Right atrium auricular region (tissue), 2 donors: ENCODE measurements at regions not wholly inside any gene's neighbourhood (a gene's known extent, or its start where the extent isn't known, plus 50 kb on each side); places are given as distances from the start of the nearest gene placed in this dataset.
A peak's percentile ranks its signal among the peaks of the same experiment; 100 is the strongest.

Experiments
- DNase-seq: peaks from one replicate; pipeline ENCODE4 v3.0.0-alpha.2; 2019; ENCODE audit warnings: low spot score
- H3K27ac ChIP-seq, 2 donors: fragments of 200-600 bp; sonication (generic); 1 replicate in 1 of 2; 2 replicates in 1 of 2; pipeline ENCODE4 v1.5.1; 2016 to 2019
- H3K27me3 ChIP-seq, 2 donors: fragments of 200-600 bp; sonication (generic); one replicate each; pipeline versions ENCODE4 v1.5.1 to v1.6.0; 2017 to 2019
- H3K36me3 ChIP-seq: fragments of 200-600 bp; sonication (generic); one replicate; pipeline ENCODE4 v1.5.1; 2016
- H3K4me1 ChIP-seq, 2 donors: fragments of 200-600 bp; sonication (generic); one replicate each; pipeline versions ENCODE4 v1.5.1 to v1.6.0; 2017 to 2019
- H3K4me3 ChIP-seq, 2 donors: fragments of 200-600 bp; sonication (generic); 1 replicate in 1 of 2; 2 replicates in 1 of 2; pipeline ENCODE4 v1.5.1; 2017 to 2019; ENCODE audit warnings: mild to moderate bottlenecking in 1 of 2, moderate library complexity in 1 of 2
- H3K9me3 ChIP-seq, 2 donors: fragments of 200-600 bp; sonication (generic); one replicate each; pipeline ENCODE4 v1.5.1; 2019
- TF ChIP-seq, protein P1 (sequence below), 2 donors: fragments of 200-600 bp; sonication (generic); IDR thresholded peaks; one replicate each; pipeline ENCODE4 v1.5.1; 2019; ENCODE audit warnings: antibody characterized with exemption in 2 of 2

DNA sequence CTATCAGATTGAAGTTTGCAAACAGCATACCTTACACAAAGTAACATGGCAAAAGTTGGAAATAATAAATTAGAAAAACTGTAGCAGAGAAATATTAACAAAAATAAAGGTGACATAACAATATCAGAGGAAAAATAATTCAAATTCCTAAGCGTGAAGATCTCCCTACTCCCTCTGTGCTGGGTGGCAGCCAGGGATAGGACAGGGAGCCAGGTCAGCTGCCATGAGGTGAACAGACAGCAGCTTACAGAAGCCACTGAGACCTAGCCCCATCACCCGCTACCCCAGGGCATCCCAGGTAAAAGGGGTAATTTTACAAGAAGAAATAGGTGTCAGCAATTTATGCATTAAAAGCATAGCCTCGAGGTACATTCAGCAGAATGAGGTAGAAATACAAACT, 423.8 kb upstream of the HS6ST1 start:
- H3K4me3 ChIP-seq = no peak overlapping the region

GRCh38 chr2:128745946-128746345, 427.3 kb upstream of the HS6ST1 start:
- H3K27me3 ChIP-seq = no peaks in the 10 kb centered on the region
- no peaks in the 10 kb centered on the region for H3K4me1 ChIP-seq
- TF ChIP-seq, protein P1, sequence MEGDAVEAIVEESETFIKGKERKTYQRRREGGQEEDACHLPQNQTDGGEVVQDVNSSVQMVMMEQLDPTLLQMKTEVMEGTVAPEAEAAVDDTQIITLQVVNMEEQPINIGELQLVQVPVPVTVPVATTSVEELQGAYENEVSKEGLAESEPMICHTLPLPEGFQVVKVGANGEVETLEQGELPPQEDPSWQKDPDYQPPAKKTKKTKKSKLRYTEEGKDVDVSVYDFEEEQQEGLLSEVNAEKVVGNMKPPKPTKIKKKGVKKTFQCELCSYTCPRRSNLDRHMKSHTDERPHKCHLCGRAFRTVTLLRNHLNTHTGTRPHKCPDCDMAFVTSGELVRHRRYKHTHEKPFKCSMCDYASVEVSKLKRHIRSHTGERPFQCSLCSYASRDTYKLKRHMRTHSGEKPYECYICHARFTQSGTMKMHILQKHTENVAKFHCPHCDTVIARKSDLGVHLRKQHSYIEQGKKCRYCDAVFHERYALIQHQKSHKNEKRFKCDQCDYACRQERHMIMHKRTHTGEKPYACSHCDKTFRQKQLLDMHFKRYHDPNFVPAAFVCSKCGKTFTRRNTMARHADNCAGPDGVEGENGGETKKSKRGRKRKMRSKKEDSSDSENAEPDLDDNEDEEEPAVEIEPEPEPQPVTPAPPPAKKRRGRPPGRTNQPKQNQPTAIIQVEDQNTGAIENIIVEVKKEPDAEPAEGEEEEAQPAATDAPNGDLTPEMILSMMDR (IDR thresholded peaks at IDR 0.05) = no peak
- no peak overlapping the region for H3K27ac ChIP-seq
- no peak for DNase-seq
- no peaks in the 10 kb centered on the region for H3K36me3 ChIP-seq
- H3K9me3 ChIP-seq = no peaks in the 10 kb centered on the region
- H3K4me3 ChIP-seq = no peak overlapping the region

More for the DNA sequence above, 423.8 kb upstream of the HS6ST1 start:
- TF ChIP-seq, protein P1 (IDR thresholded peaks at IDR 0.05) = no peak
- H3K27ac ChIP-seq = no peak overlapping the region
- DNase-seq = peak; percentile 48
- no peaks in the 10 kb centered on the region for H3K9me3 ChIP-seq
- H3K27me3 ChIP-seq = no peaks in the 10 kb centered on the region
- H3K36me3 ChIP-seq = no peaks in the 10 kb centered on the region
- H3K4me1 ChIP-seq = no peaks in the 10 kb centered on the region

GRCh38 chr2:128746356-128746755, 427.7 kb upstream of the HS6ST1 start:
- Histone ChIP-seq H3K9me3 (no peaks in the 10 kb centered on the region), H3K4me1 (no peaks in the 10 kb centered on the region), H3K27ac (no peak overlapping the region), H3K4me3 (no peak overlapping the region), H3K36me3 (no peaks in the 10 kb centered on the region), H3K27me3 (no peaks in the 10 kb centered on the region)
- peak; percentile 65 for DNase-seq
- TF ChIP-seq, protein P1 (IDR thresholded peaks at IDR 0.05) = no peak

DNA sequence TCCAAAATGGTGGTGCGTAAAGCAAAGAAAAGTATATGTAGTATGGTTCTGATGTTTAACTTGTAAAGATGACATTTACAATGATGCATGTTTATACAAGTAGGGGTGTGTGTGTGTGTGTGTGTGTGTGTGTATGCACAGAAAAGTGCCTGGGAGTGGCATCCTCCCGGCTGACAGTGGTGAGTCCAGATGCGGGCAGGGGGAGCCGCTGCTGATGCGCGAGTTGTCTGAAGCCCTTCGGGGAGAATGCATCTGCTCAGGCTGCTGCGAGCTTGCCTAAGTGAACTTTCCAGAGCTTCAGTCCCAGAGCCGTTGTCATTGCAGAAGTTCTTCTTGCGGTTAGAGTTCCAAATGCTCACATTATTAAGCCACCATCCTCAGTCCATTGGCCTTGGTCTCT, 429.7 kb upstream of the HS6ST1 start:
- no peak overlapping the region for H3K4me3 ChIP-seq
- H3K36me3 ChIP-seq = no peaks in the 10 kb centered on the region
- H3K27me3 ChIP-seq = no peaks in the 10 kb centered on the region
- no peak overlapping the region for H3K27ac ChIP-seq
- TF ChIP-seq, protein P1 (IDR thresholded peaks at IDR 0.05) = no peak
- no peaks in the 10 kb centered on the region for H3K9me3 ChIP-seq
- no peaks in the 10 kb centered on the region for H3K4me1 ChIP-seq
- peak; percentile 43 for DNase-seq

DNA sequence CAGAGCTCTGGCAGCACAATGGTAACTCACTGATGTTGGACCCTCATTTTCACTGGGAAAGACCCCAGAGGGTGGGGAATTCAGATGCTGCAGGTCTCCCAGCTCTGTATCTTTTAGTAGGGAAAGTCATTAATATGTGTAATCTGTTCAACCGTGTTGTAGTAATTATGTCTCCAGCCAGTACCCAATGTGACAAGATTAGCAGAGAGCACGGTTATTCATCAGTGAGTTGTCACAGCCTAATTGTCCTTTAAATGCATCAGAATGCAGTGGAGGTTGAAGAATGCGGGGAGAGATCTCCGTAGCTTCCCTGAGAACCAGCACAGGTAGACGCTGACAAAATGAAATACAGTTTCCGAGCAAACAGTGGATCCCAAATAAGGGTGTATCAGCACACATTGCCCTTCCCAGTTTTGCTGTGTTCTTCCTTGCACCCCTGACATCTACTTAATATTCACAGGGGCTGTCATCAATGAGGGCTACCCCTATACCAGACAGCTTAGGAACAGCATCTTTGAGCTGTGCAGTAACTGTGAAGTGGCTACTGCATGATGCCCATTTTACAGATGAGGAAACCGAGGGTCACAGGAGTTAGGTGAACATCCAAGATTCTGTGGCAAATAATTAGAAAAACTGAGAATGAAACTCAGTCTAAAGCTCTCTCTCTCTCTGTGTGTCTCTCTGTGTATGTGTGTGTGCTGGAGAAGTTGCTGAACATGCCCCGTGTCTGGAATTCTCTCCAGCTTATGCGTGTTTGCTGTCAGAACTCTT, 430.4 kb upstream of the HS6ST1 start:
- H3K4me1 ChIP-seq = peaks cover 0 to 4% of the 10 kb centered on the region in 2 donors
- no peak for DNase-seq
- H3K36me3 ChIP-seq = no peaks in the 10 kb centered on the region
- H3K4me3 ChIP-seq = no peak overlapping the region
- H3K27me3 ChIP-seq = no peaks in the 10 kb centered on the region
- no peaks in the 10 kb centered on the region for H3K9me3 ChIP-seq
- TF ChIP-seq, protein P1 (IDR thresholded peaks at IDR 0.05) = no peak
- H3K27ac ChIP-seq = no peak overlapping the region
